OCI-LY1 (cell line): ENCODE measurements at regions not wholly inside any gene's neighbourhood (a gene's known extent, or its start where the extent isn't known, plus 50 kb on each side); places are given as distances from the start of the nearest gene placed in this dataset.
"Not testable (repeated sequence)": the region's sequence is repeated elsewhere in the genome, so short reads cannot be mapped to it uniquely, and the experiment has no call there.

Source experiments
- H2AFZ ChIP-seq: fragments of 200-600 bp; sonication (generic), shearing (Covaris generic); 2 replicates; pipeline ENCODE4 v1.6.0; 2014; ENCODE audit warnings: antibody characterized with exemption, mild to moderate bottlenecking, low read length
- H3F3A ChIP-seq: fragments of 200-600 bp; sonication (generic), shearing (Covaris generic); 2 replicates; pipeline ENCODE4 v1.6.0; 2014; ENCODE audit warnings: mild to moderate bottlenecking, antibody characterized with exemption, low read length, moderate library complexity; ENCODE audit not compliant: insufficient read depth
- H3K27ac ChIP-seq: fragments of 200-600 bp; sonication (generic); 2 replicates; pipeline ENCODE4 v1.5.1; 2014; ENCODE audit warnings: low read length, mixed run types, mild to moderate bottlenecking, low read depth; ENCODE audit not compliant: poor library complexity, severe bottlenecking
- H3K27me3 ChIP-seq: fragments of 200-600 bp; sonication (generic); 2 replicates; pipeline ENCODE4 v1.6.0; 2014; ENCODE audit warnings: antibody characterized with exemption, mild to moderate bottlenecking, low read length, moderate library complexity; ENCODE audit not compliant: insufficient read depth
- H3K36me3 ChIP-seq: fragments of 200-600 bp; sonication (generic); 2 replicates; pipeline ENCODE4 v1.6.1; 2014; ENCODE audit warnings: mild to moderate bottlenecking, antibody characterized with exemption, low read length, moderate library complexity, mixed read lengths; ENCODE audit not compliant: insufficient read depth
- H3K4me1 ChIP-seq: fragments of 200-600 bp; sonication (generic); 2 replicates; pipeline ENCODE4 v1.5.1; 2014; ENCODE audit warnings: mild to moderate bottlenecking, low read length, moderate library complexity; ENCODE audit not compliant: insufficient read depth, severe bottlenecking
- H3K4me2 ChIP-seq: fragments of 200-600 bp; sonication (generic), shearing (Covaris generic); 2 replicates; pipeline ENCODE4 v1.6.1; 2014; ENCODE audit warnings: low read length
- H3K4me3 ChIP-seq: fragments of 200-600 bp; sonication (generic); 2 replicates; pipeline ENCODE4 v1.5.1; 2014; ENCODE audit warnings: low read length, low read depth, mild to moderate bottlenecking, mixed read lengths; ENCODE audit not compliant: poor library complexity, severe bottlenecking
- H3K79me2 ChIP-seq: fragments of 200-600 bp; shearing (Covaris generic); 2 replicates; pipeline ENCODE4 v1.6.1; 2016; ENCODE audit warnings: mixed run types, low read length, mixed read lengths; ENCODE audit not compliant: insufficient read depth
- H3K9ac ChIP-seq: fragments of 200-600 bp; sonication (generic), shearing (Covaris generic); 2 replicates; pipeline ENCODE4 v1.6.1; 2014; ENCODE audit warnings: mild to moderate bottlenecking, low read length, mixed read lengths
- H3K9me2 ChIP-seq: fragments of 200-600 bp; sonication (generic), shearing (Covaris generic); 2 replicates; pipeline ENCODE4 v1.6.1; 2014; ENCODE audit warnings: low read depth, mild to moderate bottlenecking, low read length, mixed read lengths
- H3K9me3 ChIP-seq: fragments of 200-600 bp; shearing (Covaris generic); 2 replicates; pipeline ENCODE4 v1.6.1; 2014; ENCODE audit warnings: low read length, mixed read lengths
- H4K20me1 ChIP-seq: fragments of 200-600 bp; sonication (generic), shearing (Covaris generic); 2 replicates; pipeline ENCODE4 v1.6.0; 2016; ENCODE audit warnings: mild to moderate bottlenecking, low read length; ENCODE audit not compliant: insufficient read depth
- EZH2 ChIP-seq: fragments of 200-600 bp; sonication (generic), shearing (Covaris generic); IDR thresholded peaks from 2 replicates; pipeline ENCODE4 v1.8.0; 2017; ENCODE audit warnings: borderline replicate concordance, mixed run types, mild to moderate bottlenecking, antibody characterized with exemption, low read length, moderate library complexity, mixed read lengths
- TF ChIP-seq, protein P1 (sequence below): fragments of 200-600 bp; sonication (generic), shearing (Covaris generic); IDR thresholded peaks from 2 replicates; pipeline ENCODE4 v1.5.1; 2017; ENCODE audit warnings: mild to moderate bottlenecking, antibody characterized with exemption, low read length, moderate library complexity, mixed read lengths

GRCh38 chr2:15823459-15824396, 116.6 kb upstream of the MYCN start:
- H3K27me3 ChIP-seq: no peaks in the 10 kb centered on the region
- no peaks in the 10 kb centered on the region for H3K4me1 ChIP-seq
- H3F3A ChIP-seq: no peaks in the 10 kb centered on the region
- H2AFZ ChIP-seq: no peak overlapping the region
- TF ChIP-seq, protein P1, sequence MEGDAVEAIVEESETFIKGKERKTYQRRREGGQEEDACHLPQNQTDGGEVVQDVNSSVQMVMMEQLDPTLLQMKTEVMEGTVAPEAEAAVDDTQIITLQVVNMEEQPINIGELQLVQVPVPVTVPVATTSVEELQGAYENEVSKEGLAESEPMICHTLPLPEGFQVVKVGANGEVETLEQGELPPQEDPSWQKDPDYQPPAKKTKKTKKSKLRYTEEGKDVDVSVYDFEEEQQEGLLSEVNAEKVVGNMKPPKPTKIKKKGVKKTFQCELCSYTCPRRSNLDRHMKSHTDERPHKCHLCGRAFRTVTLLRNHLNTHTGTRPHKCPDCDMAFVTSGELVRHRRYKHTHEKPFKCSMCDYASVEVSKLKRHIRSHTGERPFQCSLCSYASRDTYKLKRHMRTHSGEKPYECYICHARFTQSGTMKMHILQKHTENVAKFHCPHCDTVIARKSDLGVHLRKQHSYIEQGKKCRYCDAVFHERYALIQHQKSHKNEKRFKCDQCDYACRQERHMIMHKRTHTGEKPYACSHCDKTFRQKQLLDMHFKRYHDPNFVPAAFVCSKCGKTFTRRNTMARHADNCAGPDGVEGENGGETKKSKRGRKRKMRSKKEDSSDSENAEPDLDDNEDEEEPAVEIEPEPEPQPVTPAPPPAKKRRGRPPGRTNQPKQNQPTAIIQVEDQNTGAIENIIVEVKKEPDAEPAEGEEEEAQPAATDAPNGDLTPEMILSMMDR: no peak
- no peak for TF ChIP-seq EZH2
- H3K27ac ChIP-seq: no peak overlapping the region
- H3K9me2 ChIP-seq: no peaks in the 10 kb centered on the region
- no peak overlapping the region for H3K9ac ChIP-seq
- no peak overlapping the region for H3K4me3 ChIP-seq
- no peaks in the 10 kb centered on the region for H4K20me1 ChIP-seq
- no peak overlapping the region for H3K4me2 ChIP-seq
- no peaks in the 10 kb centered on the region for H3K79me2 ChIP-seq
- no peaks in the 10 kb centered on the region for H3K36me3 ChIP-seq
- no peaks in the 10 kb centered on the region for H3K9me3 ChIP-seq

GRCh38 chr2:15824467-15824866, 115.9 kb upstream of the MYCN start:
- H2AFZ ChIP-seq, H3K27me3 ChIP-seq, H3K27ac ChIP-seq, H3K9me3 ChIP-seq, H3K4me1 ChIP-seq, H3K9ac ChIP-seq, H3K4me2 ChIP-seq, H3K4me3 ChIP-seq, H4K20me1 ChIP-seq, H3K36me3 ChIP-seq, H3K9me2 ChIP-seq, H3K79me2 ChIP-seq, H3F3A ChIP-seq: not testable (repeated sequence)

DNA sequence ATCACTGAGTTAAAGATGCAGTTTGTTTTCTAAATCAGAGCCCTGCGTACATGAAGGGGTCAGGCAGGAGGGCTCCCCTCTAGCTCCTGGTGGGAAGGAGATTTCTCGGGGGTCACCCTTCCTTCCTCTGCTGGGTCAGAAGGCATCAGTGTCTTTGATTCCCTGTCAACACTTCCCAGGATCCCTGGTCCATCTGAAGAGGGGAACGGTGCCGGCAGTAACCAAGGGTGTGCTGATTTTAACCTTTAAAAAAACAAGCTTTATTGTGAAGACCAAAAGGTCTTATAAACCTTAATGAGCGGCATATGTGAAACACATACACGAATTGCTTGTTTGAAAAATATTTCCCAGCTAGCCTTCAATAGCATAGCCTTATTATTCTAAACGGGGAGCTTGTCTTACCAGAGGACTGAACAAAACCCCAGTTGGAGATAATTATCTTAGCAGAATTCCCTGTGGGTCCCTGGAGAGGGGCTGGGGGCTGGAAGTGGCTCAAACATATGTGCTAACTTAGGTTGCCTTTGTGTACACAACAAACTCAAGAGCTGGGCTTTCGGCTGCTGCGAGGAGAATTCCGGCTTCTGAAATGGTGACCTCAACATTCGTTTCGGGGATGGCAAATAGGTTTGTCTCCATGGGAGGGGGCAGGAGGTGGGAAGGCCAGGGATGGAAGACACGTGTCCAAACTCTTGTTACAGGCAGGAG, 114.9 kb upstream of the MYCN start:
- Histone ChIP-seq H3K4me1 (no peaks in the 10 kb centered on the region), H3K4me3 (no peak overlapping the region), H3F3A (no peaks in the 10 kb centered on the region), H3K27ac (no peak overlapping the region), H3K79me2 (no peaks in the 10 kb centered on the region), H3K9ac (no peak overlapping the region), H3K9me2 (no peaks in the 10 kb centered on the region), H3K4me2 (no peak overlapping the region), H3K27me3 (no peaks in the 10 kb centered on the region), H4K20me1 (no peaks in the 10 kb centered on the region), H3K9me3 (no peaks in the 10 kb centered on the region), H3K36me3 (no peaks in the 10 kb centered on the region), H2AFZ (no peak overlapping the region)
- TF ChIP-seq, protein P1: no peak
- no peak for TF ChIP-seq EZH2
